Common myeloid progenitor, CD34-positive (primary cell): ENCODE measurements at regions not wholly inside any gene's neighbourhood (a gene's known extent, or its start where the extent isn't known, plus 50 kb on each side); places are given as distances from the start of the nearest gene placed in this dataset.
"Not testable (repeated sequence)": the region's sequence is repeated elsewhere in the genome, so short reads cannot be mapped to it uniquely, and the experiment has no call there.

Experiments used
- CTCF ChIA-PET: fragments of 350-600 bp; sonication (Branson Sonifier 250); formaldehyde crosslinking; loops from one replicate; lab custom pipeline; 2021; ENCODE audit warnings: antibody characterized with exemption; lab: Charles Lee
- POLR2A ChIA-PET: fragments of 350-600 bp; sonication (Branson Sonifier 250); formaldehyde crosslinking; loops from one replicate; lab custom pipeline; 2021; ENCODE audit warnings: antibody characterized with exemption; lab: Charles Lee
- DNase-seq, 3 donors: peaks; one replicate each; pipeline versions ENCODE4 v3.0.0 to v3.0.0-alpha.2; 2013
- H3K27ac ChIP-seq, 2 experiments: 1 replicate in 1 of 2; 2 replicates in 1 of 2; pipeline ENCODE4 v1.7.0; 2013; ENCODE audit warnings: inconsistent platforms in 2 of 2, low read length in 2 of 2, mild to moderate bottlenecking in 2 of 2, low read depth in 1 of 2, moderate library complexity in 1 of 2; ENCODE audit not compliant: severe bottlenecking in 2 of 2, insufficient read depth in 1 of 2, poor library complexity in 1 of 2
- H3K27me3 ChIP-seq, 5 experiments: replicated peaks in 2 of 5; 1 replicate in 3 of 5; 2 replicates in 2 of 5; pipeline versions ENCODE4 v1.6.1 to v1.7.0; 2013; ENCODE audit warnings: low read length in 4 of 5, mild to moderate bottlenecking in 2 of 5, moderate library complexity in 2 of 5, inconsistent platforms in 1 of 5; ENCODE audit not compliant: insufficient read depth in 5 of 5, control insufficient read depth in 4 of 5
- H3K36me3 ChIP-seq, 4 experiments: 1 replicate in 2 of 4; 2 replicates in 2 of 4; pipeline versions ENCODE4 v1.6.1 to v1.7.0; 2013; ENCODE audit warnings: low read length in 3 of 4, control low read depth in 1 of 4, mild to moderate bottlenecking in 1 of 4; ENCODE audit not compliant: control insufficient read depth in 4 of 4, insufficient read depth in 4 of 4
- H3K4me1 ChIP-seq, 4 experiments: 1 replicate in 3 of 4; 2 replicates in 1 of 4; pipeline versions ENCODE4 v1.6.1 to v1.7.1; 2013; ENCODE audit warnings: low read length in 3 of 4, mild to moderate bottlenecking in 3 of 4, control low read depth in 1 of 4, inconsistent platforms in 1 of 4, moderate library complexity in 1 of 4; ENCODE audit not compliant: control insufficient read depth in 4 of 4, insufficient read depth in 4 of 4; ENCODE audit errors: control extremely low read depth in 1 of 4
- H3K4me3 ChIP-seq, 7 experiments: 1 replicate in 4 of 7; 2 replicates in 3 of 7; pipeline versions ENCODE4 v1.5.1 to v1.7.0; 2013; ENCODE audit warnings: mild to moderate bottlenecking in 7 of 7, low read length in 6 of 7, moderate library complexity in 6 of 7, inconsistent platforms in 2 of 7, low read depth in 2 of 7, control low read depth in 1 of 7; ENCODE audit not compliant: insufficient read depth in 4 of 7, control insufficient read depth in 1 of 7; ENCODE audit errors: extremely low read depth in 1 of 7
- H3K9me3 ChIP-seq, 5 experiments: 1 replicate in 4 of 5; 2 replicates in 1 of 5; pipeline versions ENCODE4 v1.6.1 to v1.7.1; 2013; ENCODE audit warnings: low read length in 4 of 5, mild to moderate bottlenecking in 2 of 5, inconsistent platforms in 1 of 5, low read depth in 1 of 5, moderate library complexity in 1 of 5; ENCODE audit not compliant: control insufficient read depth in 4 of 5, insufficient read depth in 2 of 5; ENCODE audit errors: control extremely low read depth in 1 of 5
- whole genome bisulfite sequencing: methylation state at CpG from one replicate; pipeline ENCODE4 v1.1.5; 2013; ENCODE audit not compliant: insufficient coverage; 5-methylcytosine and 5-hydroxymethylcytosine counted together

DNA sequence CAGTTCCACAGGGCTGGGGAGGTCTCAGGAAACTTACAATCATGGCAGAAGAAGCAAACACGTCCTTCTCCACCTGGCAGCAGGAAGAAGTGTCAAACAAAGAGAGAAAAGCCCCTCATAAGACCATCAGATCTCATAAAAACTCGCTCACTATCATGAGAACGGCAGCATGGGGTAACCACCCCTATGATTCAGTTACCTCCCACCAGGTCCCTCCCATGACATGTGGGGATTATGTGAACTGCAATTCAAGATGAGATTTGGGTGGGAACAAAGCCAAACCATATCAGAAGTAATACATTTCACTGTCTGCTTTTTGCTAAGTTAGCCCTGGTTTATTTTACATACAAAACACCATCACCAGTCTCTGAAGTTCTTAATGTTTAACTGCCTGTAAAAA is 68.5 kb downstream of the RBM11 start:
- ChIA-PET POLR2A (no interaction called here), CTCF (no interaction called here)
- no CpG with 5 or more reads among the region's 3 CpGs for WGBS
- no peak for DNase-seq
- Histone ChIP-seq H3K27ac (no peak overlapping the region), H3K36me3 (no peaks in the 10 kb centered on the region), H3K9me3 (no peaks in the 10 kb centered on the region), H3K27me3 (peaks cover 0 to 2% (median 0%) of the 10 kb centered on the region in 5 experiments), H3K4me3 (no peak overlapping the region), H3K4me1 (no peaks in the 10 kb centered on the region)

DNA sequence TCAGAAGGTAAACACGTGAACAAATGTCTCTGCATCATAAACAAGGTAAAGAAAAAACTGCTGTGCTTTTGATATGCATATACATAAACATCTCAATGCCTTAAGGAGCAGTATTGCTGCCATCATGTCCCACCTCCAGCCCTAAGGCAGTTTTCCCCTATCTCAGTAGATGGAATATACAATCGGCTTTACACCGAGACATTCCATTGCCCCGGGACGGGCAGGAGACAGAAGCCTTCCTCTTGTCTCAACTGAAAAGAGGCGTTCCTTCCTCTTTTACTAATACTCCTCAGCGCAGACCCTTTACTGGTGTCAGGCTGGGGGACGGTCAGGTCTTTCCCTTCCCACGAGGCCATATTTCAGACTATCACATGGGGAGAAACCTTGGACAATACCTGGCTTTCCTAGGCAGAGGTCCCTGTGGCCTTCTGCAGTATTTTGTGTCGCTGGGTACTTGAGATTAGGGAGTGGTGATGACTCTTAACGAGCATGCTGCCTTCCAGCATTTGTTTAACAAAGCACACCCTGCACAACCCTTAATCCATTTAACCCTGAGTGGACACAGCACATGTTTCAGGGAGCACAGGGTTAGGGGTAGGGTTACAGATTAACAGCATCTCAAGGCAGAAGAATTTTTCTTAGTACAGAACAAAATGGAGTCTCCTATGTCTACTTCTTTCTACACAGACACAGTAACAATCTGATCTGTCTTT is 65.4 kb downstream of the RBM11 start:
- H3K27ac ChIP-seq, POLR2A ChIA-PET, H3K4me1 ChIP-seq, H3K27me3 ChIP-seq, H3K36me3 ChIP-seq, CTCF ChIA-PET, H3K9me3 ChIP-seq: not testable (repeated sequence)
- peak overlapping the region in 4 of 7 experiments; percentile 11 to 68 (median 32) for H3K4me3 ChIP-seq
- WGBS = 42% methylated on average over 5 of the region's 11 CpGs
- DNase-seq = peak in 1 of 3 donors; percentile 13
